ENCODE measurements at regions not wholly inside any gene's neighbourhood (a gene's known extent, or its start where the extent isn't known, plus 50 kb on each side); places are given as distances from the start of the nearest gene placed in this dataset.
"Not testable (repeated sequence)": the region's sequence is repeated elsewhere in the genome, so short reads cannot be mapped to it uniquely, and the experiment has no call there.

DNA sequence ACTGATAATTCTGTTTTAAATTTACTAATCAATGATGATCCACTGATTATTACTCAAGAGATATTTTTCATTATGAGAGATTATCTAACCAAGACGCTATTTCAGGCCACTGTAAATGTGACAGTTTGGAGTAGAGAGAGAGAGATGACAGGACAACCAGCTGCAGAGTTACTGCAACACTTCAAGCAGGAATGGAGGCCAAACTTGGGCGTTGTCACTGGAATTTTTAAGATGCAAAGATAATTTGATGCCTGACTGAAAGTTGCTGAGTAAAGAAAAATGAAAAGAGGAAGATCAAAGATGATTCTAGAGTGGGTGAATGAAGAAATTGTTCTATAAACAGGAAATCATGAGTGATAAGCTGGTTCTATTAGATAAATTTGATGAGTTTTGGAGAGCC is 1302.1 kb upstream of the TMEFF2 start:
- no peak for DNase-seq

- no peak for DNase-seq
Observed at GRCh38 chr2:193482557-193482956, 1287.8 kb upstream of the TMEFF2 start.

DNA sequence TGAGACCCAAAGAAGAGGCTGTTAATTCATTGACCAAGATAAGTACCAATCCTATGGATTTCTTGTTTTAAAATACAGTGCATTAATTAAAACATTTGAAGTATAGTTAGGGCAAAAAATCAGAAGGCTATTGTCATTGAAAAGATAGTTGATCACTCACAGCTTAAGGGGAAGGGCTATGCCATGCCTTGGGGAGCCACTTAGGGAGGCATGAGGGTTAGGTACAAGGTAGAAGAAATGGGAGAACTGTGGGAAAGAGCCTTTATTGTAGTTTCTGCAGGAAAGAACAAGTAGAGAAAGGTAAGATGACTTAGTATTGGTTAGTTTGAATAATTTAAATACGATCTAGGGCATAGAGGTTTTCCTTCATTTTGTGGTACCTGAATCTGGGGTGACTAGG is 1285.5 kb upstream of the TMEFF2 start:
- no peak for DNase-seq

DNA sequence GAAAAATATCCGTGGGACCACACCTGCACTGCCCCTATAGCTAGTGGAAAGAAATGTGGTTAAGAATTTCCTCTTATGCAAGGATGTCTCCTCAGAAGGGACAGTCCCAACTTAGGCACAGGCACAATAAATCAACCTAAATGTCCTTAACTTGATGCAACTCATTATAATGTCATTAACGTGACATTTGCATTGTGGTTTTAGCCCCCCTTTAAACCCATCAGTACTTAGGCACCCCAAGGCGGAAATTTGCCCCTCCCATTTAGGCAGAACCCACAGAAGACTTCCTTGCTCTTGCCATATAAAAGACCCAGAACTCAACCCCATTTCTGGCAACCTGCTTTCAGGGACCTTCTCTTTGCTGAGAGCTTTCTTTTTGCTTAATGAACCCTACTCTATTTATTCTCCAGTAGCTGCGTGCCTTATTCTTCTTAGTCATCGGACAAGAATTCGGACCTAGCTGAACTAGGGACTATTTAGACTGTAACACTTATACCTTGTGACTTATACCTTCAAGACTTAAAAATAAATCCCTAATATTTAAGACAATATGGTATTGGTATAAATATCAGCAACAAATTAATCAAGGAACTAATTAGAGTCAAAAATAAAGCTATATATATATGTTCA is 1281.6 kb upstream of the TMEFF2 start:
- no peak for DNase-seq

GRCh38 chr2:193475038-193475437 is 1280.3 kb upstream of the TMEFF2 start:
- no peak for DNase-seq

- DNase-seq: no peak
Observed at GRCh38 chr2:193469251-193469650, 1274.5 kb upstream of the TMEFF2 start.

DNA sequence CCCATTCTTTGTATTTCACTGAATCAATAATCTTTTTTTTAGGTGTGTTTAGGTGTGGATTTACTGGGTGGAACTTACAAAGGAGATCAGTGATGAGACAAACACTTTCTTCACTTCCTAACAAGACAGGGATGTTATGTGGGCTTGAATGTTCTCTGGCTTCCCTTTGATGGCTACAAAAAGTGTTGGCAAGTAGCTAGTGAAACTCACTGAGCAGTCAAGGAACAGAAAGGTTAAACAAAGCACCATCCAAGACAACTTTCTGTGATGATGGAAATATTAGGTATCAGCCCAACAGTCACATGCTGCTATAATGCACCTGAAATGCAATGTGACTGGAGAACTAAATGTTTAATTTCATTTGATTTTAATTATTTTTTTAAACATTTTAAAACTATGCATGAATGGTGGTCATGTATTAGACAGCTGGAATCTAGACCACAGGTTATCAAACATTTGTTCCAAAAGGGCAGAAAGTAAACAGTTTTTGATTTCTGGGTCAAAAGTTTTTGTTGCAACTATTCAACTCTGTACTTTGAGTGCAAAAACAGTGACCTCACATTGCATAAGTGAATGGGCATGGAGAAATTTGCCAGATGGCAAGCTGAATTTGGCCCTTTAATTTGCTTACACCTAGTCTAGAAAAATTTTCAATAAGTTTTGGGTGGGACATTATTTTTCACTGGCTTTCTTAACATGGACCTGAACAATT is 1272.7 kb upstream of the TMEFF2 start:
- no peak for DNase-seq

DNA sequence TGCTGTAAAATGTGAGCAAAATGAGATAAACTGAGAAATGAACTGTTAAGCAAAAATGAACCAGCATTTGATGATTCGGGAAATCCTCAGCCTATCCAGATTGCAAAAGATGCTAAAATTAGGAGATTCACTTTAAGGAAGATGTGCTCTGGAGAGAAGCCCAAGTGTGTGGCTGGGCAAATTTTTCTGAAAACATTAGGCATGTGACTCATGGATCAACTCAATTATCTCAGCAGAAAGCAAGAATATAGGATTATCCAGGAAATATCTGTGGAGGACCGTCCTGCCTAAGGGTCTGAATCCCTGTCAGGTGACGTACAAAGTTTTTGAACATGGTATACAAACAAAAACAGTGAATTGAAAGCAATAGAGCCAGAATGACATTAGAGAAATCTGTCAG is 1268.3 kb upstream of the TMEFF2 start:
- DNase-seq: no peak

- no peak for DNase-seq
Observed at GRCh38 chr2:193462411-193462810, 1267.7 kb upstream of the TMEFF2 start.

GRCh38 chr2:193461431-193461934 is 1266.8 kb upstream of the TMEFF2 start:
- DNase-seq: no peak

GRCh38 chr2:193446967-193447366 is 1252.2 kb upstream of the TMEFF2 start:
- no peak for DNase-seq

DNA sequence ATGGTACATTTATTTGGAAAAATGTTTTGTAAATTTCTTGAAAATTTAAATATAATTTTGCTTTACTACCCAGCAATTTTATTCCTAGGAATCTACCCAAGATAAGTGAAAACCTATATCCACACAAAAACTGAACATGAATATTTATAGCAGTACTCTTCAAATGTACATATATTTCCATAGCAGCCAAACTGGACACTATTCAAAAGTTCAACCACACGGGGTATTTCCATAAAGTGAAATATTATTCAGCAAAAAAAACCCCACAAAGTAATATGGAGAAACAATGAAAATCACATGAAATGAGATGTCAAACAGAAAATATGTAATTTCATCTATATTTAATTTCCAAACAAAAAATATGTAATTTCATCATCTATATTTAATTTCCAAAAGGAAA is 1247.6 kb upstream of the TMEFF2 start:
- DNase-seq: no peak

GRCh38 chr2:193428336-193428818 is 1233.6 kb upstream of the TMEFF2 start:
- DNase-seq: no peak

DNA sequence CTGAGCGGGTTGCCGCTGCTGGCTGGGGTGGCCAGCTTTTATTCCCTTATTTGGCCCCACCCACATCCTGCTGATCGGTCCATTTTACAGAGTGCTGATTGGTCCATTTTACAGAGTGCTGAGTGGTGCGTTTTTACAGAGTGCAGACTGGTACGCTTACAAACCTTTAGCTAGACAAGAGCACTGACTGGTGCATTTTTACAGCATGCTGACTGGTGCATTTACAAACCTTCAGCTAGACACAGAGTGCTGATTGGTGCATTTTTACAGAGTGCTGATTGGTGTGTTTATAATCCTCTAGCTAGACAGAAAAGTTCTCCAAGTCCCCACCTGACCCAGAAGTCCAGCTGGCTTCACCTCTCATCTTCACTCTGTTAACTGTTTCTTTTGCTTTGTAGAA is 1217.6 kb upstream of the TMEFF2 start:
- DNase-seq: not testable (repeated sequence)

DNA sequence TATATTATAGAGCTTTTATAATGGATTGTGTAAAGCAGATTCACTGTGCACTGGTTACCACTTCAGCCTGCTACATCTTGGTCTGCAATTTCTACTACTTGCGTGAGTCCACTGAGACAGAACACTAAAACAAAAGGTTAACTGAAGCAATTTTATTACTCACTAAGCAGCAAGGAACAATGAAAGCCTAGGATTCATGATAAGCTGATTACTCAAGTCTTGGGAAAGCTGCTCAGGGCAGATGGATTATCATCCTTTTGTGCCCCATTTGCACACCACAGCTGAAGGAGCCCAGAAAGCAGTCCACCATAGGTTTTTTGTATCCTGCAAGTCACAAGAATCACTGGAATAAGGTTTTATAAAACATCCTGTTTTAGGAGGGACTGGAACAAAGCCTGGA is 1215.2 kb upstream of the TMEFF2 start:
- no peak for DNase-seq

DNA sequence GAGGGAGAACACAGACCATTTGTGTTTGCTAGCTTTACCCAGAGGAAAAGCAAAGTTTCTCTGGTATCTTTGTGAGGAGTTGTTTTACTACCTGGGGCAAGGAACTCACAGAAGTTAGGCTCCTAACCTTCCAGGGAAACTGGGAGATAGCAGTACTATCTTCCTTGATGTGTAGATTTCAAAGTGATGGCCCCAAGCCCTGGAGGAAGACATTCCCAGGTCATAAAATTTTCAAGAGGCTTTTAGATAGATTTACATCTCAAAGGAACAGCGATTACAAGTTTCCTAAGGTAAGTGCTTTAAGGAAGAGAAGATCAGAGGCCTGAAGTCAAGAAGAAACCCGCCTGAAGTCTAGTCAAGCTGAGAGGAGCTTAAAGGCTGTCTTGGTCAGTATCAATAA is 1187.8 kb upstream of the TMEFF2 start:
- DNase-seq: no peak

GRCh38 chr2:193377789-193378188 is 1183.1 kb upstream of the TMEFF2 start:
- DNase-seq: no peak

DNA sequence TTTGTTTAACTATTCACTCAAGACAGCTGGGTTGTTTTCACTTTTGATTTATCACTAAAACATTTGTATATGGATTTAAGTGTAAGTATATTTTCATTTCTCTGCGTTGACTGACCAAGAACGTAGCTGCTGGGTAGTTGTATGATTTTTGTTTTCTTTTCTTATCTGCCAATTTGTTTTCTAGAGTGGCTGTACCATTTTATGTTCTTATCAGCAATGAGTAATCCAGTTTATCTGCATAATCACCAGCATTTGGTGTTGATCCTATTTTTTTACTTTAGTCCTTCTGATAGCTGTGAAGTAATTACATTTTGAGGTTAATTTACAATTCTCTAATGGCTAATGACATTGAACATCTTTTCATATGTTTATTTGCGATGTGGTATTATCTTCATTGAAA is 1178.4 kb upstream of the TMEFF2 start:
- no peak for DNase-seq

GRCh38 chr2:193371200-193371599 is 1176.5 kb upstream of the TMEFF2 start:
- DNase-seq: no peak

DNA sequence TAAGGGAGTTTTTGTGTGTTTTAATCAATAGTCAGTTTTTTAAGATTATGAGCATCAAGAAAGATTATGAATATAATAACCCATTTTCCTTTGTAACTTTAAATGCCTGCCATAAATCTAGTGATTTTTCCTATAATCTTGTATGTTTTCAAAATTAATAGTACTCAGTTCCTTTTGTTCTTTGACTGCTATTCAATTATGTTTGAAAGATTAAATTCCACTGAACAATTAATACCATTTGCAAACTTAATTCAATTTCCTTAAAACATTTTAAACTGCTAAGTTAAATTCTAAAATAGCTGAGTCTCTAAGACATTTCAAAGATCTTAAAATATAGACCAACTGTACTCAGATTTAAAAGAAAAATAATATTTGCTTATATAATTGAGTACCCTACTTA is 1173.9 kb upstream of the TMEFF2 start:
- DNase-seq: no peak

GRCh38 chr2:193357508-193357907 is 1162.8 kb upstream of the TMEFF2 start:
- no peak for DNase-seq

GRCh38 chr2:193352665-193353242 is 1158.0 kb upstream of the TMEFF2 start:
- not testable (repeated sequence) for DNase-seq

DNA sequence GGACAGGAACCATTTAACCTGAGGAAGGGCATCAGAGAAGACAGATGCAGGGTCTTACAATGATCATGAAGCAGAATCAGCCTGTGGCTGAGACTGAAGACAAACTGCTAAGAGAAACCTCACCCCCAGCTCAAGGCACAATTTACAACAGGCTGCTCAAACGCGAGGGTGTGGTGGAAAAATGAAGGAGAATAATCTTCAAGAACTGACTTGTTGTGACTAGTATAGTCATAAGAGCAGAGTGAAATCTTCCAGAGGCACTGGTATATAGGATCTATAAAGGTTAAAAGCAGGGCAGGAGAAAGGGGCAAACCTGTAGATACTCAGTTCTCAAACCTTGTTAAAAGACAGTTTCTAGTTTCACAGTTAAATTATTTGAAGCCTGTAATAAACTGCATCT is 1155.8 kb upstream of the TMEFF2 start:
- DNase-seq: no peak

GRCh38 chr2:193349642-193350041 is 1154.9 kb upstream of the TMEFF2 start:
- no peak for DNase-seq

All from activated naive CD4-positive, alpha-beta T cell treated with Interleukin-2 at 50 U/mL for 16 hours (primary cell).